Natural killer cell (primary cell): ENCODE measurements at regions not wholly inside any gene's neighbourhood (a gene's known extent, or its start where the extent isn't known, plus 50 kb on each side); places are given as distances from the start of the nearest gene placed in this dataset.

ENCODE experiments used
- ATAC-seq, 3 donors: fragments of 150-1000 bp in 2 of 3; fragments of 200-7000 bp in 1 of 3; cut with Tn5 transposase; 1 replicate in 1 of 3; 2 replicates in 2 of 3; pipeline ENCODE4 v1.10.0; 2021; ENCODE audit warnings: mild to moderate bottlenecking in 2 of 3, moderate library complexity in 2 of 3
- DNase-seq, 2 donors: peaks; one replicate each; pipeline versions ENCODE4 v3.0.0 to v3.0.0-alpha.2; 2013 to 2021; ENCODE audit warnings: mixed read lengths in 1 of 2
- H3K27ac ChIP-seq: one replicate; pipeline ENCODE4 v1.5.1; 2013; ENCODE audit warnings: mild to moderate bottlenecking, low read length
- H3K27me3 ChIP-seq: one replicate; pipeline ENCODE4 v1.6.1; 2013; ENCODE audit warnings: low read length; ENCODE audit not compliant: control insufficient read depth, insufficient read depth
- H3K36me3 ChIP-seq: one replicate; pipeline ENCODE4 v1.6.1; 2013; ENCODE audit warnings: low read length; ENCODE audit not compliant: control insufficient read depth, insufficient read depth
- H3K4me1 ChIP-seq: one replicate; pipeline ENCODE4 v1.6.1; 2013; ENCODE audit warnings: low read length; ENCODE audit not compliant: control insufficient read depth, insufficient read depth
- H3K4me3 ChIP-seq: one replicate; pipeline ENCODE4 v1.5.1; 2013; ENCODE audit warnings: low read length
- H3K9me3 ChIP-seq: one replicate; pipeline ENCODE4 v1.6.1; 2013; ENCODE audit warnings: low read length; ENCODE audit not compliant: control insufficient read depth, insufficient read depth
- H3K27ac Mint-ChIP-seq, 2 donors: one replicate each; pipeline ENCODE4 v1.8.0; 2022; ENCODE audit warnings: mild to moderate bottlenecking in 2 of 2, mixed read lengths in 2 of 2, moderate library complexity in 1 of 2
- H3K27me3 Mint-ChIP-seq, 2 donors: one replicate each; pipeline ENCODE4 v1.8.0; 2022; ENCODE audit warnings: low read depth in 2 of 2, mixed read lengths in 2 of 2
- H3K36me3 Mint-ChIP-seq: one replicate; pipeline ENCODE4 v1.8.0; 2022; ENCODE audit warnings: mixed read lengths
- H3K4me1 Mint-ChIP-seq, 2 donors: one replicate each; pipeline ENCODE4 v1.8.0; 2022; ENCODE audit warnings: mixed read lengths in 2 of 2
- H3K4me3 Mint-ChIP-seq: one replicate; pipeline ENCODE4 v1.8.0; 2022; ENCODE audit warnings: mild to moderate bottlenecking, moderate library complexity, mixed read lengths
- H3K9me3 Mint-ChIP-seq, 2 donors: one replicate each; pipeline ENCODE4 v1.8.0; 2022; ENCODE audit warnings: mixed read lengths in 2 of 2
- CTCF ChIP-seq: fragments of 200-600 bp; IDR thresholded peaks from one replicate; pipeline ENCODE4 v1.8.0; 2022; ENCODE audit warnings: antibody characterized with exemption
- WGBS: methylation state at CpG from one replicate; pipeline ENCODE4 v1.1.7; 2013; ENCODE audit warnings: missing lambda C conversion rate; ENCODE audit not compliant: insufficient coverage; 5-methylcytosine and 5-hydroxymethylcytosine counted together
- intact Hi-C: fragments of 100-400 bp; cut with micrococcal nuclease; formaldehyde crosslinking; loops from one replicate; pipeline ENCODE4 v1.14.2; 2022

GRCh38 chr12:75699728-75700496 is 188.5 kb upstream of the KRR1 start:
- no peaks in the 10 kb centered on the region for H3K9me3 Mint-ChIP-seq
- DNase-seq (no peak), ATAC-seq (no peak)
- no peak for TF ChIP-seq CTCF
- Histone ChIP-seq H3K4me1 (no peaks in the 10 kb centered on the region), H3K4me3 (no peak overlapping the region), H3K36me3 (no peaks in the 10 kb centered on the region), H3K9me3 (no peaks in the 10 kb centered on the region), H3K27ac (no peak overlapping the region), H3K27me3 (no peaks in the 10 kb centered on the region)
- peaks cover 0 to under 1% of the 10 kb centered on the region in 2 donors for H3K27me3 Mint-ChIP-seq
- no peaks in the 10 kb centered on the region for H3K36me3 Mint-ChIP-seq
- no peak overlapping the region for H3K27ac Mint-ChIP-seq
- H3K4me3 Mint-ChIP-seq = no peak overlapping the region
- intact Hi-C loops = no loop called here
- 86% methylated on average over 7 of the region's 7 CpGs for WGBS
- no peaks in the 10 kb centered on the region for H3K4me1 Mint-ChIP-seq

DNA sequence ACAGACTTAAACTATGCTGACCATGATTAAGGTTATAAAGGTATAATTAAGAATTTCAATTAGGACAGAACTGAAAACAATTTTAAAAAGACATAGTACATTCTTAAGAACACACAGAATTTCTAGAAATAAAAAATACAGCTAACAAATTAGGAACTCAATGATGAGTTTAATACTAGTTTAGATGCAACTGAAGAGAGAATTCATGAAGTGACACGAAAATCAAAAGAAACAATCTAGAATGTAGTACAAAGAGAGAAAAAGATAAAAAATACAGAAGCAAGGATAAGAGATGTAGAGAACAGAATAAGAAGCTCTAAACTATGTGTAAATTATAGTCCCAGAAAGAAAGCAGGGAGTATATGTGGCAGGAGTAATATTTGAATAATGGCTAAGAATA is 187.8 kb upstream of the KRR1 start:
- no peaks in the 10 kb centered on the region for H3K4me1 ChIP-seq
- H3K27me3 Mint-ChIP-seq = peaks cover 3 to 8% of the 10 kb centered on the region in 2 donors
- no peaks in the 10 kb centered on the region for H3K9me3 ChIP-seq
- ATAC-seq = no peak
- H3K27ac ChIP-seq = no peak overlapping the region
- WGBS = 83% methylated on average over 1 of the region's 1 CpG
- H3K9me3 Mint-ChIP-seq = no peaks in the 10 kb centered on the region
- H3K27me3 ChIP-seq = no peaks in the 10 kb centered on the region
- no peak overlapping the region for H3K4me3 ChIP-seq
- intact Hi-C loops = no loop called here
- DNase-seq = no peak
- H3K36me3 Mint-ChIP-seq = no peaks in the 10 kb centered on the region
- no peak overlapping the region for H3K4me3 Mint-ChIP-seq
- H3K36me3 ChIP-seq = no peaks in the 10 kb centered on the region
- no peak overlapping the region for H3K27ac Mint-ChIP-seq
- no peak for TF ChIP-seq CTCF
- no peaks in the 10 kb centered on the region for H3K4me1 Mint-ChIP-seq

DNA sequence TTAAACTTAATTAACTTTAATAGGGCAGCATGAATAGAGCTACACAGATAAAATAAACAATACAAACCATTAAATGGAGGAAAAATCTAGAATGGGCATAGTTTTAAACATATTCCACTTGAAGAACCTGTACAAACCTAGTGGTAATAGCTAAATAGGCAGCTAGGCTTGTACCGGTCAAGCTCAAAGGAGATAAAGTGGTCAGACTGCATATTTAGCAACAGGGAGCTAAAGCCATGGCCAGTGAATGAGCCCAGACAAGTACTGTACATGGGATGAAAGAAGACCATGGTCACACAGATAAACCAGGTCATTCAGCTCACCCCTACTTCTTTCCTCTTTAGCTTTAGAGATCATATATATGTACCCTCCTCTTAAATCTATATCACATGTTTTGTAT is 186.6 kb upstream of the KRR1 start:
- Mint-ChIP-seq H3K27me3 (peaks cover 3 to 13% of the 10 kb centered on the region in 2 donors), H3K4me3 (no peak overlapping the region), H3K27ac (no peak overlapping the region), H3K9me3 (no peaks in the 10 kb centered on the region), H3K4me1 (no peaks in the 10 kb centered on the region), H3K36me3 (no peaks in the 10 kb centered on the region)
- Histone ChIP-seq H3K4me3 (no peak overlapping the region), H3K9me3 (no peaks in the 10 kb centered on the region), H3K4me1 (no peaks in the 10 kb centered on the region), H3K27ac (no peak overlapping the region), H3K36me3 (no peaks in the 10 kb centered on the region), H3K27me3 (no peaks in the 10 kb centered on the region)
- DNase-seq (no peak), ATAC-seq (no peak)
- 100% methylated on average over 1 of the region's 1 CpG for WGBS
- no peak for TF ChIP-seq CTCF
- intact Hi-C loops = no loop called here

- 62% methylated on average over 4 of the region's 4 CpGs for WGBS
- DNase-seq = no peak
- Mint-ChIP-seq H3K4me3 (no peak overlapping the region), H3K9me3 (no peaks in the 10 kb centered on the region), H3K27me3 (peaks cover 5 to 22% of the 10 kb centered on the region in 2 donors), H3K27ac (no peak overlapping the region), H3K4me1 (no peaks in the 10 kb centered on the region), H3K36me3 (no peaks in the 10 kb centered on the region)
- Histone ChIP-seq H3K27ac (no peak overlapping the region), H3K27me3 (peaks cover 3% of the 10 kb centered on the region), H3K4me3 (no peak overlapping the region), H3K4me1 (no peaks in the 10 kb centered on the region), H3K9me3 (no peaks in the 10 kb centered on the region), H3K36me3 (no peaks in the 10 kb centered on the region)
- no peak for ATAC-seq
- TF ChIP-seq CTCF = no peak
- intact Hi-C loops = no loop called here
Measured at GRCh38 chr12:75695926-75696325, 184.5 kb upstream of the KRR1 start.
